Tibial nerve (tissue), 4 donors: ENCODE measurements at regions not wholly inside any gene's neighbourhood (a gene's known extent, or its start where the extent isn't known, plus 50 kb on each side); places are given as distances from the start of the nearest gene placed in this dataset.
"Not testable (repeated sequence)": the region's sequence is repeated elsewhere in the genome, so short reads cannot be mapped to it uniquely, and the experiment has no call there.

Source experiments
- DNase-seq, 2 donors: peaks; one replicate each; pipeline ENCODE4 v3.0.0-alpha.2; 2019; ENCODE audit warnings: low spot score in 2 of 2
- H3K27ac ChIP-seq, 4 donors: fragments of 200-600 bp; sonication (generic) in 3 of 4; one replicate each; pipeline ENCODE4 v1.5.1; 2017 to 2019; ENCODE audit warnings: mild to moderate bottlenecking in 1 of 4
- H3K27me3 ChIP-seq, 2 donors: fragments of 200-600 bp; sonication (generic) in 1 of 2; one replicate each; pipeline versions ENCODE4 v1.5.1 to v1.6.0; 2017 to 2019
- H3K36me3 ChIP-seq, 3 donors: fragments of 200-600 bp; sonication (generic); one replicate each; pipeline ENCODE4 v1.5.1; 2018 to 2019
- H3K4me1 ChIP-seq, 4 donors: fragments of 200-600 bp; sonication (generic) in 3 of 4; one replicate each; pipeline ENCODE4 v1.5.1; 2017 to 2019
- H3K4me3 ChIP-seq, 4 donors: fragments of 200-600 bp; sonication (generic) in 3 of 4; one replicate each; pipeline ENCODE4 v1.5.1; 2017 to 2019; ENCODE audit warnings: mild to moderate bottlenecking in 1 of 4, moderate library complexity in 1 of 4
- H3K9me3 ChIP-seq, 4 donors: fragments of 200-600 bp; sonication (generic) in 3 of 4; one replicate each; pipeline ENCODE4 v1.5.1; 2017 to 2019
- CTCF ChIP-seq, 5 experiments: fragments of 200-600 bp in 3 of 5; fragments of 450-650 bp in 2 of 5; sonication (generic) in 3 of 5; IDR thresholded peaks; one replicate each; pipeline ENCODE4 v1.5.1; 2016 to 2019; ENCODE audit warnings: antibody characterized with exemption in 5 of 5, mild to moderate bottlenecking in 3 of 5, moderate library complexity in 2 of 5
- EP300 ChIP-seq, 2 donors: sonication (generic); formaldehyde crosslinking; IDR thresholded peaks; one replicate each; pipeline ENCODE4 v1.6.1; 2017; ENCODE audit warnings: antibody characterized with exemption in 2 of 2, mild to moderate bottlenecking in 1 of 2
- POLR2A ChIP-seq, 2 donors: fragments of 450-650 bp; IDR thresholded peaks; one replicate each; pipeline ENCODE4 v1.6.1; 2017; ENCODE audit warnings: antibody characterized with exemption in 2 of 2, mild to moderate bottlenecking in 2 of 2, moderate library complexity in 2 of 2
- WGBS, 2 donors: methylation state at CpG; one replicate each; pipeline ENCODE4 v1.1.5; 2018; 5-methylcytosine and 5-hydroxymethylcytosine counted together

- H3K4me1 ChIP-seq = no peaks in the 10 kb centered on the region
- no peaks in the 10 kb centered on the region for H3K27me3 ChIP-seq
- no peak for DNase-seq
- 94 to 97% methylated on average over 9 of the region's 9 CpGs for WGBS, 2 donors
- no peaks in the 10 kb centered on the region for H3K36me3 ChIP-seq
- H3K27ac ChIP-seq = no peak overlapping the region
- no peaks in the 10 kb centered on the region for H3K9me3 ChIP-seq
- TF ChIP-seq POLR2A (IDR thresholded peaks at IDR 0.05) (no peak), CTCF (IDR thresholded peaks at IDR 0.05) (no peak)
- no peak overlapping the region for H3K4me3 ChIP-seq
Measured at GRCh38 chr18:14943486-14943885, 195.5 kb downstream of the ANKRD30B start.

DNA sequence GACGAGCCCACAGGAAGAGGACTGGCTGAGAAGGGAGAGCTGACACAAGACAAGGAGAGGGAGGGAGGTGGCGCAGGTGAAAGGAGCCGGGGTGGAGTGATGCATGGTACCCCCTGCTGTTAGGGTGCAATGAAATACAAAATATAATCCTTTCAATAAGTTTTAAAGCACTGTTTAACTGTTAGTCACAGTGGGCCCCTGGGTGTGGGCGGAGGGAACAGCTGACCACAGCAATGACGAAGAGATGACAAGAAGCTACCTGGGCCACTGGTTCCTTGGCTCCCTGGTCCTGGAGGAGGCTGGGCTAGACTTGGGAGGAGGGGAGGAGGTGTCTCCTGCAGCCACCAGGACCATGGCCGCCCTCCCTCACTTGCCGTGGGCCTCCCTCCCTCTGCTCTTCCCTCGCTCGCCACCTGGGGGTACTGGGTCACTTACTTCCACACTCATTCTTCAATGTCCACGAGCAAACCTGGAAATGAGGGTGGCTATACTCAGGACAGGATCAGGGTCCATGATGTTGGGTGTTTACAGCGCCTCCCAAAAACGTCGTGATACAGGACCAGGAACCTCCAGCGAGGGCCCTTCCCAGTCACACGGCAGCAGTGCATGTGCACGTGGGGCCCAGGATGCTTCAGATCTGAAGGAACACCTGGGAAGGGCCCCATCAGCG lies 196.1 kb downstream of the ANKRD30B start:
- Histone ChIP-seq H3K9me3 (no peaks in the 10 kb centered on the region), H3K36me3 (no peaks in the 10 kb centered on the region), H3K27ac (no peak overlapping the region), H3K4me1 (no peaks in the 10 kb centered on the region), H3K27me3 (no peaks in the 10 kb centered on the region), H3K4me3 (no peak overlapping the region)
- 74 to 80% methylated on average over 17 of the region's 17 CpGs for WGBS, 2 donors
- no peak for DNase-seq
- TF ChIP-seq CTCF (IDR thresholded peaks at IDR 0.05) (no peak), EP300 (IDR thresholded peaks at IDR 0.05) (no peak), POLR2A (IDR thresholded peaks at IDR 0.05) (no peak)

DNA sequence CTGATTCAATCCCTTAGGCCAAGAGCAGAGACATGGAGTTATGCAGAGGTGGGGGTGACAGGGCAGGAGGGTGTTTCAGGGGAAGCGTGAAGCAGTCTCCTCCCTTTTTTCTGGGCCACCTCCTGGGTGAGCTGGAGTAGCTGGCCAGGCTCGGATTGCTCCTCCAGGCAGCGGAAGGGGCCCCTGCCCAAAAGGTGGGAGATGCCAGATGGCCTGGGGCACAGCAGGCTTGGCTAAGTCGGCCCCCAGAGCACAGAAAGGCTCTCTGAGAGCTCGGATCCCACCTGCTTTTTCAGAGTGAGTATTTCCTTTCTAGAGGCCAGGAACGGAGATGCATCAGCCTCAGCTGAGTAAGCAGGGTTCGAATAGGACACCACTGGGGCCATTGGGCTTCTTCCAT lies 196.9 kb downstream of the ANKRD30B start:
- DNase-seq = no peak
- no peak overlapping the region for H3K4me3 ChIP-seq
- no peaks in the 10 kb centered on the region for H3K27me3 ChIP-seq
- no peak overlapping the region for H3K27ac ChIP-seq
- no peaks in the 10 kb centered on the region for H3K36me3 ChIP-seq
- H3K4me1 ChIP-seq = no peaks in the 10 kb centered on the region
- WGBS, 2 donors = 69 to 75% methylated on average over 6 of the region's 7 CpGs
- TF ChIP-seq POLR2A (IDR thresholded peaks at IDR 0.05) (no peak), CTCF (IDR thresholded peaks at IDR 0.05) (no peak), EP300 (IDR thresholded peaks at IDR 0.05) (no peak)
- no peaks in the 10 kb centered on the region for H3K9me3 ChIP-seq

- H3K4me3 ChIP-seq = no peak overlapping the region
- H3K9me3 ChIP-seq = no peaks in the 10 kb centered on the region
- H3K27ac ChIP-seq = no peak overlapping the region
- TF ChIP-seq POLR2A (IDR thresholded peaks at IDR 0.05) = no peak
- TF ChIP-seq EP300 (IDR thresholded peaks at IDR 0.05) = no peak
- no peak for TF ChIP-seq CTCF (IDR thresholded peaks at IDR 0.05)
- no peaks in the 10 kb centered on the region for H3K4me1 ChIP-seq
- no peaks in the 10 kb centered on the region for H3K27me3 ChIP-seq
- DNase-seq = no peak
- 80 to 95% methylated on average over 3 to 4 of the region's 4 CpGs for WGBS, 2 donors
- H3K36me3 ChIP-seq = no peaks in the 10 kb centered on the region
Measured at GRCh38 chr18:14945286-14945685, 197.3 kb downstream of the ANKRD30B start.

- no peaks in the 10 kb centered on the region for H3K36me3 ChIP-seq
- TF ChIP-seq CTCF (IDR thresholded peaks at IDR 0.05) = no peak
- no peak for TF ChIP-seq EP300 (IDR thresholded peaks at IDR 0.05)
- no peak for TF ChIP-seq POLR2A (IDR thresholded peaks at IDR 0.05)
- H3K4me1 ChIP-seq = no peaks in the 10 kb centered on the region
- no peak for DNase-seq
- no peak overlapping the region for H3K27ac ChIP-seq
- H3K9me3 ChIP-seq = no peaks in the 10 kb centered on the region
- no peak overlapping the region for H3K4me3 ChIP-seq
- WGBS, 2 donors = 87 to 93% methylated on average over 7 of the region's 7 CpGs
- H3K27me3 ChIP-seq = no peaks in the 10 kb centered on the region
Measured at GRCh38 chr18:14945984-14946383, 198.0 kb downstream of the ANKRD30B start.

GRCh38 chr18:14946741-14947470 lies 198.9 kb downstream of the ANKRD30B start:
- not testable (repeated sequence) for H3K4me1 ChIP-seq, H3K27ac ChIP-seq, H3K36me3 ChIP-seq, DNase-seq, H3K4me3 ChIP-seq, H3K27me3 ChIP-seq, H3K9me3 ChIP-seq
- 57 to 60% methylated on average over 7 of the region's 7 CpGs for WGBS, 2 donors
